Suprapubic skin (tissue), 3 donors: ENCODE measurements at regions not wholly inside any gene's neighbourhood (a gene's known extent, or its start where the extent isn't known, plus 50 kb on each side); places are given as distances from the start of the nearest gene placed in this dataset.

ENCODE experiments used
- POLR2A ChIP-seq, 2 donors: fragments of 450-650 bp; IDR thresholded peaks; one replicate each; pipeline ENCODE4 v1.6.1; 2017; ENCODE audit warnings: antibody characterized with exemption in 2 of 2, mild to moderate bottlenecking in 2 of 2, moderate library complexity in 2 of 2
- TF ChIP-seq, protein P1 (sequence below), 2 donors: fragments of 200-600 bp in 1 of 2; fragments of 450-650 bp in 1 of 2; sonication (generic) in 1 of 2; IDR thresholded peaks; one replicate each; pipeline ENCODE4 v1.5.1; 2016 to 2019; ENCODE audit warnings: antibody characterized with exemption in 2 of 2, mild to moderate bottlenecking in 1 of 2, moderate library complexity in 1 of 2

DNA sequence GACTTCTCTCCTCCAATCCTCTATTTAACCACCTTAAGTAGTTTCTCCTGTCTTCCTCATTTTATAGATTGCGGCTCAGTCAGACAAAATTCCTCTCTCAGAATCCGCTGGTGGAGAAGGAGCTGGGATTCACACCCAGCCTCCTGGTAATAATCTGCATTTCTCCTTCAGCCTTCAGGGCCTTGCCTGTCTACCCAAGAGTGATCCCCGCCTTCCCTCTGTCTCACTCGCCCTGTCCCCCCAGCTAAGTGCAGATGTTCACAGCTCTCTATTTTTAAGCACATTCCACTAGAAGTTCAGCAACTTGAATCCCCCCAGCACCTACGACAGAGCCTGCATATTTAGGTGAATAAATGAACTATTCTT is 212.5 kb upstream of the HAAO start:
- TF ChIP-seq, protein P1, sequence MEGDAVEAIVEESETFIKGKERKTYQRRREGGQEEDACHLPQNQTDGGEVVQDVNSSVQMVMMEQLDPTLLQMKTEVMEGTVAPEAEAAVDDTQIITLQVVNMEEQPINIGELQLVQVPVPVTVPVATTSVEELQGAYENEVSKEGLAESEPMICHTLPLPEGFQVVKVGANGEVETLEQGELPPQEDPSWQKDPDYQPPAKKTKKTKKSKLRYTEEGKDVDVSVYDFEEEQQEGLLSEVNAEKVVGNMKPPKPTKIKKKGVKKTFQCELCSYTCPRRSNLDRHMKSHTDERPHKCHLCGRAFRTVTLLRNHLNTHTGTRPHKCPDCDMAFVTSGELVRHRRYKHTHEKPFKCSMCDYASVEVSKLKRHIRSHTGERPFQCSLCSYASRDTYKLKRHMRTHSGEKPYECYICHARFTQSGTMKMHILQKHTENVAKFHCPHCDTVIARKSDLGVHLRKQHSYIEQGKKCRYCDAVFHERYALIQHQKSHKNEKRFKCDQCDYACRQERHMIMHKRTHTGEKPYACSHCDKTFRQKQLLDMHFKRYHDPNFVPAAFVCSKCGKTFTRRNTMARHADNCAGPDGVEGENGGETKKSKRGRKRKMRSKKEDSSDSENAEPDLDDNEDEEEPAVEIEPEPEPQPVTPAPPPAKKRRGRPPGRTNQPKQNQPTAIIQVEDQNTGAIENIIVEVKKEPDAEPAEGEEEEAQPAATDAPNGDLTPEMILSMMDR (IDR thresholded peaks at IDR 0.05), result no peak
- no peak for TF ChIP-seq POLR2A (IDR thresholded peaks at IDR 0.05)
